ENCODE measurements at regions not wholly inside any gene's neighbourhood (a gene's known extent, or its start where the extent isn't known, plus 50 kb on each side); places are given as distances from the start of the nearest gene placed in this dataset.
"Not testable (repeated sequence)": the region's sequence is repeated elsewhere in the genome, so short reads cannot be mapped to it uniquely, and the experiment has no call there.

- in situ Hi-C loops (cut with HindIII; ENCODE audit: low pct_unique_long_range_greater_than_20kb, low sequenced_read_pairs), result no loop called here
- no peak for DNase-seq (ENCODE audit: low read depth, low spot score)
Observed at GRCh38 chr13:112143753-112144615, 77.0 kb downstream of the SOX1 start.

GRCh38 chr13:112144616-112145550 is 77.9 kb downstream of the SOX1 start:
- no peak for DNase-seq (ENCODE audit: low read depth, low spot score)
- in situ Hi-C loops (cut with HindIII; ENCODE audit: low pct_unique_long_range_greater_than_20kb, low sequenced_read_pairs), result no loop called here

- no peak for DNase-seq (ENCODE audit: low read depth, low spot score)
Observed at GRCh38 chr13:112145551-112146360, 78.8 kb downstream of the SOX1 start.

GRCh38 chr13:112150352-112150751 is 83.4 kb downstream of the SOX1 start:
- DNase-seq (ENCODE audit: low read depth, low spot score), result no peak
- in situ Hi-C loops (cut with HindIII; ENCODE audit: low pct_unique_long_range_greater_than_20kb, low sequenced_read_pairs), result no loop called here

More at GRCh38 chr13:112145551-112146360, 78.8 kb downstream of the SOX1 start:
- in situ Hi-C loops (cut with HindIII; ENCODE audit: low pct_unique_long_range_greater_than_20kb, low sequenced_read_pairs), result no loop called here

GRCh38 chr13:112152846-112153245 is 85.9 kb downstream of the SOX1 start:
- no peak for DNase-seq (ENCODE audit: low read depth, low spot score)
- in situ Hi-C loops (cut with HindIII; ENCODE audit: low pct_unique_long_range_greater_than_20kb, low sequenced_read_pairs), result no loop called here

GRCh38 chr13:112153364-112153763 is 86.4 kb downstream of the SOX1 start:
- in situ Hi-C loops (cut with HindIII; ENCODE audit: low pct_unique_long_range_greater_than_20kb, low sequenced_read_pairs), result no loop called here
- no peak for DNase-seq (ENCODE audit: low read depth, low spot score)

- in situ Hi-C loops (cut with HindIII; ENCODE audit: low pct_unique_long_range_greater_than_20kb, low sequenced_read_pairs), result no loop called here
- no peak for DNase-seq (ENCODE audit: low read depth, low spot score)
Observed at GRCh38 chr13:112153846-112154245, 86.9 kb downstream of the SOX1 start.

- no peak for DNase-seq (ENCODE audit: low read depth, low spot score)
- in situ Hi-C loops (cut with HindIII; ENCODE audit: low pct_unique_long_range_greater_than_20kb, low sequenced_read_pairs), result no loop called here
Observed at GRCh38 chr13:112154301-112155060, 87.5 kb downstream of the SOX1 start.

- in situ Hi-C loops (cut with HindIII; ENCODE audit: low pct_unique_long_range_greater_than_20kb, low sequenced_read_pairs), result no loop called here
- DNase-seq (ENCODE audit: low read depth, low spot score), result no peak
Observed at GRCh38 chr13:112158961-112159360, 92.0 kb downstream of the SOX1 start.

GRCh38 chr13:112159575-112160547 is 92.9 kb downstream of the SOX1 start:
- in situ Hi-C loops (cut with HindIII; ENCODE audit: low pct_unique_long_range_greater_than_20kb, low sequenced_read_pairs), result no loop called here

GRCh38 chr13:112160558-112160957 is 93.6 kb downstream of the SOX1 start:
- no peak for DNase-seq (ENCODE audit: low read depth, low spot score)
- in situ Hi-C loops (cut with HindIII; ENCODE audit: low pct_unique_long_range_greater_than_20kb, low sequenced_read_pairs), result no loop called here

More at GRCh38 chr13:112159575-112160547, 92.9 kb downstream of the SOX1 start:
- DNase-seq (ENCODE audit: low read depth, low spot score), result no peak

- in situ Hi-C loops (cut with HindIII; ENCODE audit: low pct_unique_long_range_greater_than_20kb, low sequenced_read_pairs), result no loop called here
- DNase-seq (ENCODE audit: low read depth, low spot score), result no peak
Observed at GRCh38 chr13:112161521-112162301, 94.8 kb downstream of the SOX1 start.

GRCh38 chr13:112163691-112164660 is 97.0 kb downstream of the SOX1 start:
- in situ Hi-C loops (cut with HindIII; ENCODE audit: low pct_unique_long_range_greater_than_20kb, low sequenced_read_pairs); DNase-seq (ENCODE audit: low read depth, low spot score): not testable (repeated sequence)

- DNase-seq (ENCODE audit: low read depth, low spot score), result no peak
- in situ Hi-C loops (cut with HindIII; ENCODE audit: low pct_unique_long_range_greater_than_20kb, low sequenced_read_pairs), result no loop called here
Observed at GRCh38 chr13:112165712-112166111, 98.8 kb downstream of the SOX1 start.
